GM23248 (cell line): ENCODE measurements at regions not wholly inside any gene's neighbourhood (a gene's known extent, or its start where the extent isn't known, plus 50 kb on each side); places are given as distances from the start of the nearest gene placed in this dataset.

Experiments
- EZH2 ChIP-seq: fragments of 200-600 bp; sonication (generic); IDR thresholded peaks from 2 replicates; pipeline ENCODE4 v1.6.1; 2018; ENCODE audit warnings: antibody characterized with exemption, mild to moderate bottlenecking; ENCODE audit not compliant: insufficient read depth, poor library complexity, severe bottlenecking
- EZH2phosphoT487 ChIP-seq: fragments of 200-600 bp; sonication (generic); IDR thresholded peaks from 2 replicates; pipeline ENCODE4 v1.6.1; 2018; ENCODE audit warnings: antibody characterized with exemption, moderate library complexity, mild to moderate bottlenecking, low read depth; ENCODE audit not compliant: insufficient read depth

DNA sequence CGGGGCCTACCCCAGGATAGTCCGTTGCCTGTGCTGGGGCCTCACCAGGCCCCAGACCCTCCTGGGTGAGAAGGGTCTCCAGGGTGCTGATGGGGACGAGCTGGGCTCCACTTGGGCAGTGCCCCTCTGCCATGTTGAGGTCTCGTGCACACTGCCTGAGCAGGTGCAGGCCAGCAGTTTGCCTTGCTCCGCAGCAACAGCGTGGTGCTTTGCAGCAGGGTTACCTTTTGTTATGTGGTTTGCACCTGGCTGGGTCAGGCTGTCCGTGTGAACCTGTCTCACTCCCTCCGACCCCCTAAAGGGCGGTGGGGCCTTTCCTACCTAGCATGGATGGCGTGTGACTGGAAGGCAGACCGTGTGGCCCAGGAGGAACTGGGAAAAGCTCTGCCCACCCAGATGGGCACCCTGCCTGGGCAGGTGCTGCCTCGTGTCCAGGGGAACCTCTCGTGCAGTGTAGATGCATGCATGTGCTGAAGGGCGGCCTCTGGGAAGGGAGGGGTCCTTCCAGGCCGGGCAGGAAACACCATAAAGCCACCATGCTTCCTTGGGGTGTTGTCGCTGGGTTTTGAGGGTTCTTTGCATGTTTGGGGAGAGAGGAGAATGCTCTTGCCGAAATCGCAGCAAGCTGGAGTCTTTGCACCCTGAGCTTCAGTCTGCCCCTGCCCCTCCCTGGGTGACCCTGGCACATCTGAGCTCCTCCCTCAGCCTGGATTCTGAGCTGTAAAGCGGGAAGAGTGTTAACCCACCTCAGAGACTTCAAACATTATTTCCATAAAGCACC is 75.4 kb upstream of the PPARA start:
- TF ChIP-seq EZH2 (no peak), EZH2phosphoT487 (no peak)
